GM18909 (cell line): ENCODE measurements at regions not wholly inside any gene's neighbourhood (a gene's known extent, or its start where the extent isn't known, plus 50 kb on each side); places are given as distances from the start of the nearest gene placed in this dataset.
"Not testable (repeated sequence)": the region's sequence is repeated elsewhere in the genome, so short reads cannot be mapped to it uniquely, and the experiment has no call there.

Experiments used
- ATAC-seq: cut with Tn5 transposase; IDR thresholded peaks from one replicate; pipeline ENCODE4 v1.9.1; 2021; ENCODE audit warnings: mild to moderate bottlenecking; ENCODE audit not compliant: unreplicated experiment, poor library complexity

- ATAC-seq, result no peak
These were observed 311.7 kb upstream of the HTR2C start for GRCh38 chrX:114272096-114272686.

DNA sequence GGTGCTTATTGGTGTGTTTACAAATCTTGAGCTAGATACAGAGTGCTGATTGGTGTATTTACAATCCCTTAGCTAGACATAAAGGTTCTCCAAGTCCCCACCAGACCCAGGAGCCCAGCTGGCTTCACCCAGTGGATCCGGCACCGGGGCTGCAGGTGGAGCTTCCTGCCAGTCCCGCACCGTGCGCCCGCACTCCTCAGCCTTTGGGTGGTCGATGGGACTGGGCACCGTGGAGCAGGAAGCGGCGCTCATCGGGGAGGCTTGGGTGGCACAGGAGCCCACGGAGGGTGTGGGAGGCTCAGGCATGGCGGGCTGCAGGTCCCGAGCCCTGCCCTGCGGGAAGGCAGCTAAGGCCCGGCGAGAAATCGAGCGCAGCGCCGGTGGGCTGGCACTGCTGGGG, 313.5 kb upstream of the HTR2C start:
- not testable (repeated sequence) for ATAC-seq

DNA sequence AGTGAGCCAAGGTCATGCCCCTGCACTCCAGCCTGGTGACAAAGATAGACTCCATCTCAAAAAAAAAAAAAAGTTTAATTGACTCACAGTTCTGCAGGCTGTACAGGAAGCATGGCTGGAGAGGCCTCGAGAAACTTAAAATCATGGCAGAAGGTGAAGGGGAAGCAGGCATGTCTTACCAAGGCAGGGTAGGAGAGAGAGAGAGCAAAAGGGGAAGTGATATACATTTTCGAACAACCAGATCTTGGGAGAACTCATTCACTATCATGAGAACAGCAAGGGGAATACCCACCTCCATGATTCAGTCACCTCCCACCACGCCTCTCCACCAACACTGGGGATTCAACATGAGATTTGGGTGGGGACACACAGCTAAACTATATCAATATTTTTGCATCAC, 315.2 kb upstream of the HTR2C start:
- no peak for ATAC-seq

GRCh38 chrX:114267142-114267541, 316.7 kb upstream of the HTR2C start:
- ATAC-seq, result no peak

GRCh38 chrX:114252186-114252585, 331.7 kb upstream of the HTR2C start:
- no peak for ATAC-seq

- no peak for ATAC-seq
These were observed 332.3 kb upstream of the HTR2C start for GRCh38 chrX:114251575-114251974.

GRCh38 chrX:114221445-114221844, 362.4 kb upstream of the HTR2C start:
- no peak for ATAC-seq

- ATAC-seq, result no peak
These were observed 373.0 kb upstream of the HTR2C start for GRCh38 chrX:114210879-114211278.

- no peak for ATAC-seq
These were observed 382.3 kb upstream of the HTR2C start for GRCh38 chrX:114201622-114202021.

DNA sequence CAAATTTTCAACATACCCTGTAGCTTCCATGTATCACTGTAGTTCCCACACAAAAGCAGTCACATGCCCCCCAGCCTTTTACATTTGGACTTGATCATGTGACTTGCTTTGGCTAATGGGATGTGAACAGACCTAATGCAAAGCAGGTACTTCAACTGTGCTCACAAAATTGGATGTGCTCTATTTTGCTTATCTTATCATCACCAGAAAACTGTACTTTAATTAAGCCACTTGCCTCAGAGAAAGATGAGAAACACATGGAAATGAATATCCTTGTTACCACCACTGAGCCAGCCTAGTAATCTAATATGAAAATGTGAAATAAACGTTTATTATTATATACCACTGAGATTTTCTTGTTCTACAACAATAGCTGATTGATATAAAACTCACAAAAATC, 402.7 kb upstream of the HTR2C start:
- no peak for ATAC-seq

- ATAC-seq, result no peak
These were observed 405.8 kb upstream of the HTR2C start for GRCh38 chrX:114178126-114178525.

GRCh38 chrX:114167276-114167675, 416.6 kb upstream of the HTR2C start:
- not testable (repeated sequence) for ATAC-seq

DNA sequence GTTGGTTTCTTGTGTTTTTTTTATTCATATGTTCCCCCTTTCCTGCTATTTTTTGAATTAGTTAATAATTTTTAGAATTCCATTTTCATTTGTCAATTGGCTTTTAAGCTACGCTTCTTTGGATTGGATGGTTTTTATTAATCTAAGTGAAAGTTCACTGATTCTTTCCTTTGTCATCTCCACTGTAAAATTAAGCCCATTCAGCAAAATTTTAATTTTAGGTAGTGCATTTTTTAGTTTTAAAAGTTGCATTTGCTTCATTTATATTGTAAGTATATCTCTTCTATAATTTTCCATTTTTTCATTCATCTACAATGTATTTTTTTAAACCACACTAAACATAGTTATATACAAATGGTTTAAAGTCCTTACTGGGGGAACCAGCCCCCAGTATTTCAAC, 417.3 kb upstream of the HTR2C start:
- ATAC-seq, result no peak

GRCh38 chrX:114165537-114165936, 418.3 kb upstream of the HTR2C start:
- ATAC-seq, result no peak

DNA sequence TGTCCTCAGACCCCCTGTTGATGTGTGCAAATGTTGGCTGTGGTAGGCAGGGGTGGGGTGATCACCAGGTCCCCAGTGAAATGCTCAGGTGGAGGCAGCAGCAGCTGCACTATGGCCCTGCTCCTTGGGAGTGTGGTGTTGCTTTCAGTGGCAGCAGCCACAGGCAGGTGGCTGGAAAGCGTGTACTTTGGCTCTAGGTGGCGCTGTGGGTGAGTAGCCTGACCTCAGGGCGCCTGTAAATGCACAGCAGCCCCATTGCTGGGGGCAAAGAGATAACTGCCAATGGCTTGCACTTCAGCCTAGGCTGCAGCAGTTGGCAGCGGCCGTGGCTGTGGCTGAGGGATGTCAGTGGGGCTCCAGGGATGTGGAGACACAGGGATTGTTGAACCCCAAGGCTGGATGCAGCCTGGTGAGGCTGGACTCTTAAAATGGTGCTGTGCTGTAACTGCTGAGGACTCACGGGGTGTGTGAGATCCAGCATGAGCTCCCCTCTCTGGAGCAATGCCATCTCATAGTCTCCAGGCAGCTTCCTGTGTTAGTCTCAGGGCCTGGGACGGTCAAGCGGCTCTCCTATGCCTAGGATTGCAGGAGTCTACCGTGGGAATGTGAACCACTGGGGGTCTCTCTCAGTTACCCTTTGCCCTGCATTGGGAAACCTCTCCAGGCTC, 421.7 kb upstream of the HTR2C start:
- ATAC-seq, result no peak

DNA sequence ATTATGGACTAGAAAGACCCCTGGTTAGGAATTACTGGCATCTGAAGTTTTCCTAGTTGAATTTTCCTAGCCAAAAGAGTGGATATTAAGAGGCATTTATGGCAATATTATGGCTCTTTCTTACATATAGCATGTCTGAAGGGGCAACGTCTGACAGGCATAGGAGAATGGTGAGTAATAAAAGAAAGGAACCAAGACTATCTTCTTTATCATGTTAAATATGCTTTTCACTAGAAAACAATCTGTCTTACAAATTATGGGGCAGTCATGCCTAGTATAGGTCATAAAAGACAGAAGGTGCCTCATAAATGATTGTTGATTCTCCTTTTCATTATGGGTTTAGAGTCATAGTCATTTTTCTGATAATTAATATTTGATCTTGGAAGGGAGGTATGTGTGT, 431.1 kb upstream of the HTR2C start:
- ATAC-seq, result no peak

DNA sequence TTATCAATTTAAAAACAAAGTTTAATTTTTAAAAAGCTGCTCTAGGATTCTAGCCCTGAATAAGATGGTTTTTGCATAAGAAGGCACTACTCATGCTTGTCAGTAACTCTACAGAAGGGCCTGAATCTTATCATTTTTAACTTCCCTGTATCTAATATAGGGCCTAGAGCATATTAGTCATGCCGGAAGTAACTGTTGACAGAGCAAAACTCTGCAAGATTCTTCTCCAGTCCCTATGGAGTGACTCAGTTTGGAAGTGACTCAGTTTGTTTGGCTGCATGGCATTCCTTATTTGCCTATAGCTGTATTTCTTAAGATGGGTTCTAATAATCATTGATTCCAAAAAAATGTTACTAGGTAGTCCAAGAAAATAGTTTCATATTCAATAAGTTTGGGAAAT, 431.8 kb upstream of the HTR2C start:
- no peak for ATAC-seq

DNA sequence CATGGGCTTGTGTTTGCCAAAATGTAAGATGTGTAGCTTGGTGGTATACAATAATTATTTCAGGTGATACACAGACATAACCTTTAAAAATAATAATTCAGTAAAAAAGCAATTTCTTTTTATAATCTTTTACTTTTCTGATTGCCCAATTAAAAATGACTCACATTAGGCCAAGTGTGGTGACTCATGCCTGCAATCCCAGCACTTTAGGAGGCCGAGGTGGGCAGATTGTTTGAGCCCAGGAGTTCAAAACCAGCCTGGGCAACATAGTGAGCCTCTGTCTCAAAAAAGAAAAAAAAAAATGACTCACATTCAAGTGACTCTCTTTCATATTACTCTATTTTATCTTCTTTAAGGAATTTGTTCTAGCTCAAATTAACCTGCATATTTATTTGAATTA, 449.4 kb upstream of the HTR2C start:
- ATAC-seq, result no peak

DNA sequence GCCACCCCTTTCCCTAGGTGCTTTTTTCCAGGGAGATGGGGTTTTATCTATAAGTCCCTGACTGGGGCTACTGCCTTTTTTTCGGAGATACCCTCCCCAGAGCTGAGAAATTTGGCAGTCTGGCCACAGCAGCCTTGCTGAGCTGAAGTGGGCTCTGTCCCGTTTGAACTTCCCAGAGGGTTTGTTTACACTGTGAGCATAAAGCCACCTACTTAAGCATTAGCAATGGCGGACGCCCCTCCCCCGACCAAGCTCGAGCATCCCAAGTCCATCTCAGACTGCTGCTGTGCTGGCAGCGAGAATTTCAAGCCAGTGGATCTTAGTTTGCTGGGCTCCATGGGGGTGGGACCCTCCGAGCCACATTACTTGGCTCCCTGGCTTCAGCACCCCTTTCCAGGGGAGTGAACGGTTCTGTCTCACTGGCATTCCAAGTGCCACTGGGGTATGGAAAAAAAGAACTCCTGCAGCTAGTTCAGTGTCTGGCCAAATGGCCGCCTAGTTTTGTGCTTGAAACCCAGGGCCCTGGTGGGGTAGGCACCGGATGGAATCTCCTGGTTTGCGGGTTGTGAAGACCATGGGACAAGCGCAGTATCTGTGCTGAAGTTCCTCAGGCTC, 456.4 kb upstream of the HTR2C start:
- ATAC-seq, result no peak

- ATAC-seq, result no peak
These were observed 456.9 kb upstream of the HTR2C start for GRCh38 chrX:114127005-114127404.

DNA sequence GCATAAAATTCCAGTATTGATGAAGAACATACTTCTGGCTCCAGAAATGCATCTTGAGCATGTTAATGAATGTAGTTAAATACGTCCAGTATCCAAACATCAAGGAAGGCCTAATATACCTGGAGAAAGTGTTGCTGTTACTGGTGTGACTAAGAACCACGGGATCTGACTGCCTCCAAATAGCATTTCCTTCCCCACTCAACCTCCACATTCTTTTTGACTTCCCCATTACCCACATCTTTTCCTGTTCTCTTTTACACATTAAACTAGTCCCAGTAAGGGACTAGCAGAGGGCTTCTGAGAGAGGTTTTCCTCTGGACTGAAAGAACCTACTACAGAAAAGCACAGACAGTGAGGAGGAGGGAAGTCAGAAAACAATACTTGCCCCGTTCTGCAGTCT, 482.8 kb upstream of the HTR2C start:
- ATAC-seq, result no peak

DNA sequence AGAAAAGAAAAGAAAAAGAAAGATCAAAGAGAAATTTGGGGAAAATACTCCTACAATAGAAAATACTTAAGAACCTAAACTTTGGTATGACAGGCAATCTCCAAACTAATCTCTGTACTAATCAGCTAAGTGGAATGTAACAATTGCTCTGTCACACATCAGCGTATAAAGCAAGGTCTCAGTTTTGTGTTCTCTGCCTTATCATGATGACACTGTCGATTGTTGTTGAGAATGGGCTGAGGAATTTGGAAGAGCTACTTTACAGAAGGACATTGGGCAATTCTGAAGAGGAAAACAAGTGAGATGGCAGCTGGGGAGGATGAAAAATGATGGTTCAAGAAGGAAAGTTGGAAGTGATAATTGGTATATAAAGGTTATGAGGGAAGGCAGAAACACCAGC, 486.0 kb upstream of the HTR2C start:
- ATAC-seq, result no peak
